ENCODE measurements at regions not wholly inside any gene's neighbourhood (a gene's known extent, or its start where the extent isn't known, plus 50 kb on each side); places are given as distances from the start of the nearest gene placed in this dataset.

GRCh38 chr2:175624211-175624761 lies 377.8 kb downstream of the LNPK start:
- H3K27me3 ChIP-seq = peaks cover 0 to 19% (median 0%) of the 10 kb centered on the region in 7 donors

GRCh38 chr2:175621821-175622220 lies 380.2 kb downstream of the LNPK start:
- H3K27ac ChIP-seq = no peak overlapping the region
- DNase-seq = no peak
- no peaks in the 10 kb centered on the region for H3K36me3 ChIP-seq
- H3K4me1 ChIP-seq = peaks cover 0 to 5% (median 0%) of the 10 kb centered on the region in 9 donors
- intact Hi-C loops (cut with DNase I) = no loop called here
- TF ChIP-seq, protein P1, sequence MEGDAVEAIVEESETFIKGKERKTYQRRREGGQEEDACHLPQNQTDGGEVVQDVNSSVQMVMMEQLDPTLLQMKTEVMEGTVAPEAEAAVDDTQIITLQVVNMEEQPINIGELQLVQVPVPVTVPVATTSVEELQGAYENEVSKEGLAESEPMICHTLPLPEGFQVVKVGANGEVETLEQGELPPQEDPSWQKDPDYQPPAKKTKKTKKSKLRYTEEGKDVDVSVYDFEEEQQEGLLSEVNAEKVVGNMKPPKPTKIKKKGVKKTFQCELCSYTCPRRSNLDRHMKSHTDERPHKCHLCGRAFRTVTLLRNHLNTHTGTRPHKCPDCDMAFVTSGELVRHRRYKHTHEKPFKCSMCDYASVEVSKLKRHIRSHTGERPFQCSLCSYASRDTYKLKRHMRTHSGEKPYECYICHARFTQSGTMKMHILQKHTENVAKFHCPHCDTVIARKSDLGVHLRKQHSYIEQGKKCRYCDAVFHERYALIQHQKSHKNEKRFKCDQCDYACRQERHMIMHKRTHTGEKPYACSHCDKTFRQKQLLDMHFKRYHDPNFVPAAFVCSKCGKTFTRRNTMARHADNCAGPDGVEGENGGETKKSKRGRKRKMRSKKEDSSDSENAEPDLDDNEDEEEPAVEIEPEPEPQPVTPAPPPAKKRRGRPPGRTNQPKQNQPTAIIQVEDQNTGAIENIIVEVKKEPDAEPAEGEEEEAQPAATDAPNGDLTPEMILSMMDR (IDR thresholded peaks at IDR 0.05) = no peak
- peaks cover 0 to 8% (median 0%) of the 10 kb centered on the region in 7 donors for H3K27me3 ChIP-seq
- H3K9me3 ChIP-seq = no peaks in the 10 kb centered on the region
- H3K4me3 ChIP-seq = no peak overlapping the region
- no peak for ATAC-seq
- 87 to 89% methylated on average over 2 of the region's 2 CpGs for WGBS, 2 donors

More at GRCh38 chr2:175624211-175624761, 377.8 kb downstream of the LNPK start:
- H3K36me3 ChIP-seq = no peaks in the 10 kb centered on the region
- no peak overlapping the region for H3K4me3 ChIP-seq
- H3K4me1 ChIP-seq = peaks cover 0 to 5% (median 0%) of the 10 kb centered on the region in 9 donors
- intact Hi-C loops (cut with DNase I) = no loop called here
- ATAC-seq (no peak), DNase-seq (no peak)
- peaks cover 0 to 7% (median 0%) of the 10 kb centered on the region in 11 donors for H3K9me3 ChIP-seq
- TF ChIP-seq, protein P1 (IDR thresholded peaks at IDR 0.05) = no peak
- no peak overlapping the region for H3K27ac ChIP-seq

DNA sequence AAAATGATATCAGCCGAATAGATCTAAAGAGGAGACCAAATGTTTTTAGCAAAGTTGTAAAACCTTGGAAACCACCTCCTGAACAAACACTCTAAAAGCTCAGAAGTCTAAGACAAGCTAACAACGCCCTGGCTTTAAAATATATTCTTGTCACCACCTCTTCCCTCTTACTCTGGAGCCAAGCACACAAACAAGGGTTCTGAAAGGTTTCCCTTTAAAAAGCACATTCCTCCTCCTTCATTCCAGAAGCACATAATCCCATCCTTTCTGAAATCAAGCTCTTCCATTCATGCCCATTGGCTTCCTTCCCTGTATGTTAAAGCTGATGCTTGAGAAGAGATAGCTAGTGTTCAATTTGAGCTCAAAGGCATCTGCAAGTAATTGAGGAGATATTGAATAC lies 382.0 kb downstream of the LNPK start:
- Histone ChIP-seq H3K4me3 (no peak overlapping the region), H3K27ac (no peak overlapping the region), H3K36me3 (no peaks in the 10 kb centered on the region), H3K27me3 (peaks cover 0 to 8% (median 0%) of the 10 kb centered on the region in 7 donors), H3K4me1 (peaks cover 0 to 5% (median 0%) of the 10 kb centered on the region in 9 donors), H3K9me3 (no peaks in the 10 kb centered on the region)
- ATAC-seq (no peak), DNase-seq (no peak)
- intact Hi-C loops (cut with DNase I) = no loop called here
- TF ChIP-seq, protein P1 (IDR thresholded peaks at IDR 0.05) = no peak
- WGBS, 2 donors = 70 to 72% methylated on average over 2 of the region's 2 CpGs

DNA sequence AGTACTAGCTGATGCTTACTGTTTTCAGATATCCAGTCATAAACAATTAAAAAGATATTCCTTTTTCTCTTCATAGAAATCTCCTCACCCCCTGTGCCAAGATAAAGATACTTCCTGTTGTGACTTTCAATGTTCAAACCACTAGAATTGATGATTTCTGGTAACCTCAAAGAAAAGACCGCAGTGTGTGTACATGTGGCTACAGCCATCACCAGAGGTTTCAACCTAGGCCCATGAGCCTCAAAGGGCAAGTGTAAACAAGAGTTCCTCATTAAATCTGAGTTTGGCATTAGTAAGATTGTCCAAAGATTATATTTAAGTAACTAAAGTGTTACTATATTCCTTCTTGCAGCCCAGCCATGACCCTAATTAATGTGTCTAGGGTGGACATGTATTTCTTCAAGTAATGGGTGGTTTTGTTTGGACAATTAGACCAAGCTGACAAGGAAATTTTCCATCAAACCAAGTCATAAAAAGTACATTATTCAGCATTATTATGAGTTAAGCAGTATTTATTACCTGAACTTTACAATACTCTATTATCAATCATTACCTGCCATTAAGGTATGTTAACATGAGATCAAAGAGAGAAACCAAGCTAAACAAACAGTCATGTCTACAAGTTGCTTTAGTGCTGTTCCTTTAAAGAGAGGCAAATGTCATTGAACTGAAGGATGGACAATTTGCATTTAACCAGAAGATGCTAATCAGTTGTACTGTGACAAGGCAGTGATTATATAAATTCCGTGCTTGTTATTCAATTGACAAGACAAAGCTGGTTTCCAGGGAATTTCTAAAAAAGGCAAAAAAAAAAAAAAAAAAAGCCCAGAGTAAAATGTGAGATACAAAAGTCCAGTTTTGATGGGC lies 382.7 kb downstream of the LNPK start:
- Histone ChIP-seq H3K4me1 (peaks cover 0 to 5% (median 0%) of the 10 kb centered on the region in 9 donors), H3K27me3 (peaks cover 0 to 8% (median 0%) of the 10 kb centered on the region in 7 donors), H3K9me3 (no peaks in the 10 kb centered on the region), H3K4me3 (no peak overlapping the region), H3K27ac (no peak overlapping the region), H3K36me3 (no peaks in the 10 kb centered on the region)
- intact Hi-C loops (cut with DNase I) = no loop called here
- ATAC-seq (no peak), DNase-seq (no peak)
- WGBS, 2 donors = 78 to 86% methylated on average over 2 of the region's 2 CpGs
- TF ChIP-seq, protein P1 (IDR thresholded peaks at IDR 0.05) = no peak
